ENCODE measurements at regions not wholly inside any gene's neighbourhood (a gene's known extent, or its start where the extent isn't known, plus 50 kb on each side); places are given as distances from the start of the nearest gene placed in this dataset.
A peak's percentile ranks its signal among the peaks of the same experiment; 100 is the strongest.

DNA sequence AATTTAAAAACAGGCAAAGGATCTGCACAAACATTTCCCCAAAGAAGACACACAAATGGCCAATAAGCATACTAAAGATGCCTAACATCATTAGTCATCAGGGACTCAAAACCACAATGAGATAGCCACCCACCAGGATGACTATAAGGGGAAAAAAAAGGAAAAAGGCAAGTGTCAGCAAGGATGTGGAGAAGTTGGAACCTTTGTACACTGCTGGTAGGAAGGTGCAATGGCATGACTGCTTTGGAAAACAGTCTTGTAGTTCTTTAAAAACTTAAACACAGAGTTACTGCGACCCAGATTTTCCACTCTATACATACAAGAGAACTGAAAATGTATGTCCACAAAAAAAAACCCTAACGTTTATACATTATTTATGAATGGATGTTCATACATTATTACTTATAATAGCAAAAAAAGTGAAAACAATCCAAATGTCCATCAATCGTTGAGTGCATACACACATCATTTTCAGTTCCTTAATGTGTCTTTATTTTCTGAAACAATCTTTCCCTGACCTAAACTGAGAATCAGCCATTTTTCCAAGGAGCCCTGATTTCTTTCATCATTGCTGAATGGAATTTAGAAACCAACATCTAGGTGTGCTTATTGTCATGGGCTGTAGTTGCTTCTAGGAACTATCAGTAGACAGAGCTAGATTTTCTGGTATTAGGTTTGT lies 64.7 kb upstream of the TLK1 start:
- DNase-seq (ENCODE audit: low read depth) = peak; percentile 79

DNA sequence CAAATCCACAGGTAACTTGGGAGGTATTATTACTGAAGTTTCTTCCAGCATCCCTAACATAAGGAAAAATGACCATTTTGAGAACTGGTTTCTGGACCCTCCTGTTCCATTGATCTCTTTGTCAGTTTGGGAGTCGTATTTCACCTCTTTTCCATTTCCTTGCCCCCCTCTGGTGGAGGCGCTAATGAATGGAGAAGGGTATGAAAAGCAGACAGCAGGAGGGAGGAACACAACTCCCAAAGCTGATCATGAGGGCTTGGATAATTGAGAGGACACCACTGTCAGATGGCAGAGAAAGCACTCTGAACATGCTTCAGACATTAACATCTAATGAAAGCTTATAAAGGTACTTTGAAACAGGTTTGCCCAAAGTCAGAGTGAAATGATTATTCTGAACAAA lies 56.6 kb upstream of the TLK1 start:
- no peak for DNase-seq (ENCODE audit: low read depth)

DNA sequence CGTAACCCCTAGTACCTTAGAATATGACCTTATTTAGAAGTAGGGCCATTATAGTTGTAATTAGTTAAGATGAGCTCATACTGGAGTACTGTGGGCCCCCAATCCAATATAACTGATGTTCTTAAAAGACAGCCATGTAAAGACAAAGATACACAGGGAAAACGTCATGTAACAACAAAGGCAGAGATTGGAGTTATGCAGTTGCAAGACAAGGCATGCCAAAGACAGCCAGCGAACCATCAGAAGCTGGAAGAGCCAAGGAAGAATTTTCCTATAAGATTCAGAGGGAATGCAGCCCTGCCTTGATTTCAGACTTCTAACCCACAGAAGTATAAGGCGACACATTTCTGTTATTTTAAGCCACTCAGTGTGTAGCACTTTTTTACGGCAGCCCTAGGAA lies 55.9 kb upstream of the TLK1 start:
- DNase-seq (ENCODE audit: low read depth) = no peak

DNA sequence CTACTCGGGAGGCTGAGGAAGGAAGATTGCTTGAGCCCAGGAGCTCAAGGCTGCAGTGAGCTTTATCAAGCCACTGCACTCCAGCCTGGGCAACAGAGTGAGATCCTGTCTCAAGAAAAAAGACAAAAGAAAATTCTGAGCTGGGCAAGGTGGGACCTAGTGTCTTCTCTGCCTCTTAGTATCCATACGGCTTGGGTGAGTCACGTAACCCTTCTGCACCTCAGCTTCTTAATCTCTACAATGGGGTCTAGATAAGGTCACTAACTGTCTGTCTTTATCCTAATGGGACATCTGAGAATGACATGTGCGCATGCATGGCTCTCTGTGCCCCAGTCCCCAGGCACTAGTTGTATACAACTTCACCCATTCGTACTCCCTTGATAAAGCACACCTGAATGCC lies 53.4 kb upstream of the TLK1 start:
- DNase-seq (ENCODE audit: low read depth) = no peak

DNA sequence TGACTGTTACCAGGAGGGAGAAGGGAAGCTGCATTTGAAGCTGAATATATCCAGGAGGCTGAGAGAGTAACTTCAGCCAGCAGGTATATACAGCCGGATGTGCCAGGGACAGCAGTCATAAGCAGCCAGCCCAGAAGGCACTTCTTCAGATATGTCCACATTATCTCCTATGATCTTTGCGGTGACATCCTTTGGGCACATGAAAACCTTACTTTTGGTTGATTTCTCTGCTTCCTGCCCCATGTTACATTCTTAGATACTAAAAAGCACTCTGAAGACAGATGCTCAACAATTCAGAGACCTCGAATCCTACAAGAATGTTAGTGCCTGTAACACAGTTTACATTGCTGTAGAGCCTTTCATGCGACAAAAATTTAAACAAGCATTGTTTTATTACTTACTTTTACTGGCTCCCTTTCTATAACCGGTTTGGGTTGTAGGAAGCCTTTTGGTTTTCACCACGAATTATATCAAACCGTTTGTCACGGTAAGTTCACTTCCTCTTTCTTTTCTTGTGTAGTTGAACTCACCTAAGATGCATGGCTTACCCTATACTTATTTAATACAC lies 50.3 kb upstream of the TLK1 start:
- DNase-seq (ENCODE audit: low read depth) = no peak

All from myocyte (in vitro differentiated cells).